DOHH2 (cell line): ENCODE measurements at regions not wholly inside any gene's neighbourhood (a gene's known extent, or its start where the extent isn't known, plus 50 kb on each side); places are given as distances from the start of the nearest gene placed in this dataset.

Experiments
- H3F3A ChIP-seq: fragments of 200-600 bp; sonication (generic), shearing (Covaris generic); 2 replicates; pipeline ENCODE4 v1.6.0; 2016; ENCODE audit warnings: antibody characterized with exemption, mild to moderate bottlenecking; ENCODE audit not compliant: control insufficient read depth, insufficient read depth
- H3K27ac ChIP-seq: fragments of 200-600 bp; sonication (generic); 2 replicates; pipeline ENCODE4 v1.5.1; 2014; ENCODE audit warnings: low read depth, mild to moderate bottlenecking, low read length, moderate library complexity
- H3K27me3 ChIP-seq: fragments of 200-600 bp; sonication (generic); 2 replicates; pipeline ENCODE4 v1.6.1; 2014; ENCODE audit warnings: mild to moderate bottlenecking, low read length, mixed read lengths; ENCODE audit not compliant: control insufficient read depth
- H3K36me3 ChIP-seq: fragments of 200-600 bp; sonication (generic); 2 replicates; pipeline ENCODE4 v1.6.1; 2014; ENCODE audit warnings: mild to moderate bottlenecking, low read length, moderate library complexity, mixed read lengths; ENCODE audit not compliant: control insufficient read depth
- H3K4me1 ChIP-seq: fragments of 200-600 bp; sonication (generic); 2 replicates; pipeline ENCODE4 v1.6.1; 2014; ENCODE audit warnings: mild to moderate bottlenecking, low read length, mixed read lengths; ENCODE audit not compliant: control insufficient read depth
- H3K4me2 ChIP-seq: fragments of 200-600 bp; sonication (generic); 2 replicates; pipeline ENCODE4 v1.6.0; 2014; ENCODE audit warnings: mild to moderate bottlenecking, low read length, moderate library complexity
- H3K4me3 ChIP-seq: fragments of 200-600 bp; sonication (generic); 2 replicates; pipeline ENCODE4 v1.5.1; 2014; ENCODE audit warnings: mild to moderate bottlenecking, low read length, mixed read lengths
- H3K79me2 ChIP-seq: fragments of 200-600 bp; sonication (generic); 2 replicates; pipeline ENCODE4 v1.6.1; 2014; ENCODE audit warnings: mild to moderate bottlenecking, low read length, mixed read lengths; ENCODE audit not compliant: control insufficient read depth
- H3K9me2 ChIP-seq: fragments of 200-600 bp; sonication (generic); replicated peaks from 2 replicates; pipeline ENCODE4 v1.6.1; 2014; ENCODE audit warnings: mild to moderate bottlenecking, low read length, mixed read lengths; ENCODE audit not compliant: control insufficient read depth
- H3K9me3 ChIP-seq: fragments of 200-600 bp; sonication (generic); 2 replicates; pipeline ENCODE4 v1.6.1; 2014; ENCODE audit warnings: antibody characterized with exemption, low read length, mixed read lengths; ENCODE audit not compliant: control insufficient read depth, insufficient read depth
- H4K20me1 ChIP-seq: fragments of 200-600 bp; sonication (generic); 2 replicates; pipeline ENCODE4 v1.6.0; 2014; ENCODE audit warnings: low read depth, mild to moderate bottlenecking, antibody characterized with exemption, low read length, moderate library complexity; ENCODE audit not compliant: control insufficient read depth, insufficient read depth
- CTCF ChIP-seq: fragments of 200-600 bp; sonication (generic); IDR thresholded peaks from one replicate; pipeline ENCODE4 v1.5.1; 2014; ENCODE audit warnings: antibody characterized with exemption, mild to moderate bottlenecking, low read depth, low read length; ENCODE audit not compliant: poor library complexity, severe bottlenecking
- EZH2phosphoT487 ChIP-seq: fragments of 200-600 bp; sonication (generic); IDR thresholded peaks from 2 replicates; pipeline ENCODE4 v1.6.1; 2017; ENCODE audit warnings: borderline replicate concordance, mild to moderate bottlenecking, antibody characterized with exemption, low read length, moderate library complexity, mixed read lengths

DNA sequence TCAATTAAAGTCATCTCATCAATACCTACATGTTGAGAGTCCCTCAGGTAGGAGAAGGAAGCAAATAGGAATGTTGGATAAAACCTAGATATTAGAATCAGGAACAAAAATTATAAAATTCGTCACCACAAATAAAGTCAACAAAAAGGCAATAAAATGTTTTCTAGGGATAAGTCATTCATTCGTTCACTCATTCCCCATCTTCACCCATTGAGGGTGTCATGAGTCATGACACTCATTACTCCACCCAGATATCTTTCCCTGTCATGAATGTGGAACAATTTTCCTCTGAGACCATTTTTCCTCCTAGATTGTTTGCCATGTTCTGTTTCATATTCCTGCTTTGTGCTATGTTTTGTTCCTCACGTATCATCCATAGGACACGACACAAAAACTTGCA lies 50.9 kb upstream of the OLIG3 start:
- Histone ChIP-seq H3K27ac (no peak overlapping the region), H3K4me1 (no peaks in the 10 kb centered on the region), H3F3A (no peaks in the 10 kb centered on the region), H3K4me2 (no peak overlapping the region), H3K27me3 (no peaks in the 10 kb centered on the region), H3K9me3 (no peaks in the 10 kb centered on the region), H3K9me2 (no peaks in the 10 kb centered on the region), H3K36me3 (no peaks in the 10 kb centered on the region), H4K20me1 (no peaks in the 10 kb centered on the region), H3K4me3 (no peak overlapping the region), H3K79me2 (no peaks in the 10 kb centered on the region)
- no peak for TF ChIP-seq EZH2phosphoT487
- no peak for TF ChIP-seq CTCF

DNA sequence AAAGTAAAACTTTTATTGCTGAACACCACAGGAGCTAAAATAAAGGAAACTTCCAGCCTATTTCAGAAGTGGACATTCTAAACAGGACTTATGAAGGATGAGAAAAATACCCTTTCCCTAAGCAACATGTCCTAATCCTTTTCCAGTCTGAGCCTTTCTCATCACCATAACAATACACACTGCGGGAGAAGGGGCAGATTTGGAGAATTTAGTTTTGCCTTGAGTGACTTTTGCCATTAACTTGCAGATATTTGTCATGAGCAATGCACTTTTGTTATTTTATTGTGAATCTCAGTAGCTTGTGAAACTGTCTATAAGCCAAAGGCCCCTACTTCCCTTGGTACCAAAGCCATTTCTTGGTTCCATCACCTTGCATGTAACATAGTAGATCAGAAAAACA lies 53.0 kb upstream of the OLIG3 start:
- no peak overlapping the region for H3K27ac ChIP-seq
- H3K36me3 ChIP-seq, result no peaks in the 10 kb centered on the region
- H3K79me2 ChIP-seq, result no peaks in the 10 kb centered on the region
- no peaks in the 10 kb centered on the region for H3K27me3 ChIP-seq
- no peak for TF ChIP-seq EZH2phosphoT487
- TF ChIP-seq CTCF, result no peak
- H3K4me3 ChIP-seq, result no peak overlapping the region
- no peaks in the 10 kb centered on the region for H3K9me2 ChIP-seq
- no peaks in the 10 kb centered on the region for H3F3A ChIP-seq
- H3K4me1 ChIP-seq, result no peaks in the 10 kb centered on the region
- no peaks in the 10 kb centered on the region for H4K20me1 ChIP-seq
- no peaks in the 10 kb centered on the region for H3K9me3 ChIP-seq
- H3K4me2 ChIP-seq, result no peak overlapping the region

DNA sequence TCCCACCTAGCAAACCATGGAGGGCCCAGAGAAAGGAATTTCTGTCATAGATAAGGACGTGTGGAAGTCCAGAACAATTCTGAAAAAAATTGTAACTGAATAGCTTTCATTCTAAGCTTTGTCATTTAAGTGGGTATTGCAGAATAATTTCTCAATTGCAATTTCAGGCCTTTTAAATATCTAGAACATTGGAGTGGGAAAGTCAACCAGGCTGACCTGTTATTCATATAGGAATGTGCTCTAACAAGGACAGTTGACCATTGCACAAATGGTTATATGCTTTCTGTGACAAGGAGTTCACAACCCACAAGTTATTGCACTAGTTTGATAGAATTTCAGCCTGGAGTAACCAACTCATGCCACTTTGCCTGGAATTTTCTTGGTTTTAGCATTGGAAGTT lies 53.4 kb upstream of the OLIG3 start:
- H3K4me1 ChIP-seq, result no peaks in the 10 kb centered on the region

More for the DNA sequence above, 53.4 kb upstream of the OLIG3 start:
- H3K79me2 ChIP-seq, result no peaks in the 10 kb centered on the region
- H3K36me3 ChIP-seq, result no peaks in the 10 kb centered on the region
- H3K27me3 ChIP-seq, result peaks cover 3% of the 10 kb centered on the region; the same call in 1 of the 2 replicates
- TF ChIP-seq CTCF (no peak), EZH2phosphoT487 (no peak)
- no peak overlapping the region for H3K4me3 ChIP-seq
- no peaks in the 10 kb centered on the region for H3F3A ChIP-seq
- no peaks in the 10 kb centered on the region for H3K9me3 ChIP-seq
- no peaks in the 10 kb centered on the region for H4K20me1 ChIP-seq
- H3K27ac ChIP-seq, result no peak overlapping the region
- H3K9me2 ChIP-seq, result no peaks in the 10 kb centered on the region
- H3K4me2 ChIP-seq, result no peak overlapping the region
